HG03135 (cell line): ENCODE measurements at regions not wholly inside any gene's neighbourhood (a gene's known extent, or its start where the extent isn't known, plus 50 kb on each side); places are given as distances from the start of the nearest gene placed in this dataset.
"Not testable (repeated sequence)": the region's sequence is repeated elsewhere in the genome, so short reads cannot be mapped to it uniquely, and the experiment has no call there.

Experiments used
- ATAC-seq: cut with Tn5 transposase; IDR thresholded peaks from one replicate; pipeline ENCODE4 v1.9.1; 2021; ENCODE audit warnings: mild to moderate bottlenecking, moderate library complexity; ENCODE audit not compliant: unreplicated experiment

DNA sequence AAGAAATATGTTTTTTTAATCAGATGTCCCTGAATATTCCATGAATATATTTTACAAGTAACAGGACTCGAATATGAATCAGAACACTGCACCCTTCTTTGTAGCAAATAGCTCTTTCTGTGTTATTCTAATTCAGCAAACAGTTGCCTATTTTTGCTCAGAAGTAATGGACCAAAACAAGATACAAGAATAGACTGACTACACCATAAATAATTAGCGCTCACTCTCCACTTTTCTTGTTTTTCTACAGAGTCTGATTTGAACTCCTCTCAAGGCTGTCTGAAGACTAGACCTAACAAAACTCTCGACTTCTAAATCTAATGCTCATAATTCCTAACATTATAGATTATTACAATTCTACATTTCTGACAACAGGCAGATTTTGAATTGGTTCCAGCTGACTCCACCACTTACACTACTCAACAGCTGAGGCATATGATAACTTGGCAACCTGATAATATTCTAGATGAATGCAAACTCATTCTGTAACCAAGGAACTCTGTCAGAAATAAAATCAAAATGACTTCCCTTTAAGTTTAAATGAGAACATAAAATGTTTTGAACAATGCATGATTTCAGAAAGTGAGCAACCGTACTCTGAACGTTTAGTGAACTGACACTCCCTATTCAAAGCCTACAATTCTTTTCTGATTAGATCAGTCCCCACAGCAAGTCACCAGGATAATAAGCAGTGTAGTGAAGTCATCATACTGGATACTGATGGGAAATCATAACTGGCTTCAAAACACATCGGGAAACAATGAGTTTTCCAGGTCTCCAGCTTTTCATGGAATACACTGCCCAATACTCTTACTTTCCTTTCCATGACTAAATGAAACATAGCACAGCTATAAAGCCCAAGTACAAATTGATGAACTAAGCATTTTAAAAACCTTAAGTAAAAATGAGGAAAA lies 114.2 kb upstream of the BEND6 start:
- ATAC-seq = no peak

DNA sequence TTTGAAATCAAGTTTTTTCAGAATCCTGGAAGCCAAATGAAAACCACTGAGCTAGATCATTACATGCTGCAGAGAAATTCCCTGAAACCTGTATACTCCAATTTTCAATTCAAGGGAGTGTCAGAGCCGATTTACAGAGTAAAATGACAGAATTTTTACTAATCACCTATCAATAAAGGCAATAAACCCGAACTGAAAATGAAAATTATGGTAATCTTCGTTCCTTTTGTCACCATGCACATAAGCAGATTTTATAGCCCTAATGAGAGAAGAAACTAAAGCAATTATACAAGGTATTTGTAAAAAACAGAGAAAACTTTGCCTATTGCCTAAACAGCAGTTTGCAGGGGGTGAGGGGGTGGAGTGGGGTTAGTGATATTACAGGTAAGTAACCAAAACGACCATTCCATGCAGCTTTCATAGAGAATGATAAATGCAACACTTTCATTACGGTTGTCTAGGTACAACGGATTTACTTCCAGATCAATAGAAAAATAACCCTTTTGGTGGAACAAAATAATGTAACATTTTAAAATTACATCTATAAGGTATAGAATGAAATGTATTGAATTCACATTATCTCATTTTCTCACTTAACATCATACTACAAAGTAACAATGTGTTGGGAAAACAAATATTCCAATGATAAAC lies 115.2 kb upstream of the BEND6 start:
- ATAC-seq = no peak

- no peak for ATAC-seq
These were observed 115.9 kb upstream of the BEND6 start for GRCh38 chr6:56838965-56839364.

- no peak for ATAC-seq
These were observed 116.8 kb upstream of the BEND6 start for GRCh38 chr6:56838016-56838555.

GRCh38 chr6:56837322-56837894 lies 117.5 kb upstream of the BEND6 start:
- no peak for ATAC-seq

DNA sequence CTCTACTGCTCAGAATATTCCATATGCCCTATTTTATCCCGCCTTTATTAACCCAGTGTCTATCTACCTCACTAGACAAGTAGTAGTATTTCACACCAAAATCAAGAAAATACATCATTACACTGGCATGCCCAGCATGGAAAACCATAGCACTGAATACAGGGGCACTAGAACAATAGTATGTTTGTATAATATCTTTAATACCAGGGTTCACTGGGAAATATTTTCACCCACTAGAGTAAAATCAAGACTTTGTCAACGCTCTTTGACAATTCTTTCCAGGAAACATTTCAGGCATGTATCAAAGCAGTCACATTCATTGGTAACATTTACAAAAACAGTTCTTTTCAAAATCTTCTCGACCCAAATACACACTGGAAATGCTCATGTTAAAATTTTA lies 119.3 kb upstream of the BEND6 start:
- no peak for ATAC-seq

DNA sequence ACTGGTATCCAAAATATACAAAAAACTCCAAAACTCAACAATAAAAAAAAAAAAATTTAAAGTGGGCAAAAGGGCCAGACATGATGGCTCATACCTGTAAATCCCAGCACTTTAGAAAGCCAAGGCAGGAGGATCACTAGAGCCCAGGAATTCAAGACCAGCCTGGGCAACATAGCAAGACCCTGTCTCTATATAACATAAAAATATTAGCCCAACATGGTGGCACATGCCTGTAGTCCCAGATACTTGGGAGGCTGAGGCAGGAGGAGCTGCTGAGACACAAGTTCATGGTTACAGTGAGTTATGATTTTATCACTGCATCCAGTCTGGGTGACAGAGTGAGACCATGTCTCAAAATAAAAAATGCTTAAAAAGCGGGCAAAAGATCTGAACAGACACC lies 121.0 kb upstream of the BEND6 start:
- no peak for ATAC-seq

GRCh38 chr6:56833127-56833791 lies 121.6 kb upstream of the BEND6 start:
- no peak for ATAC-seq

DNA sequence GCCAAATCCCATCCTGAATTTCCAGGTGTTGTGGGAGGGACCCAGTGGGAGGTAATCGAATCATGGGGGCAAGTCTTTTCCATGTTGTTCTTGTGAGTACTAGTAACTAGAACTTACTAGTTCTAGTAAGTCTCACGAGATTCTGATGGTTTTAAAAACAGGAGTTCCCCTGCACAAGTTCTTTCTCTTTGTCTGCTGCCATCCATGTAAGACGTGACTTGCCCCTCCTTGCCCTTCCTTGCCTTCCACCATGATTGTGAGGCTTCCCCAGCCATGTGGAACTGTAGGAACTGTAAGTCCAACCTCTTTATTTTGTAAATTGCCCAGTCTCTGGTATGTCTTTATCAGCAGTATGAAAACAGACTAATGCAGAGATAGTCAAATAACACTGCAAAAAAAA lies 122.7 kb upstream of the BEND6 start:
- ATAC-seq = no peak

DNA sequence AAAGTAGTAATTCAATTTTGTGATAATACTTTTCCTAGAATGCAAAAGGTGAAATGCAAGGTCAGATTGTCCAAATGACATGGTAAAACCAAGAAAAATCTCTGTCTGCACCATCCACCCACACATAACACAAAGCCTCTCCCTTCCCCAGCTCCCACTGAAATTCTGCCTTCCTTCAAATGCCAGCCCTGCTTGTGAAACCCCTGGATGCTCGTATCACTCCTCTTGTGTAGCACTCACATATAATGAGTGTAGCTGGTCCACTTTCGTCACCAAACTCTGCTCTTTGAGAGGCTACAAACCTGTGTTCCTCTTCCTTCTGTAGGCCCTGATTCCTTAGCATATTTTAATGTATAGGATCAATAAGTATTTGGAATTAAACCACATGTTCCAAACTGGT lies 123.6 kb upstream of the BEND6 start:
- ATAC-seq = no peak

DNA sequence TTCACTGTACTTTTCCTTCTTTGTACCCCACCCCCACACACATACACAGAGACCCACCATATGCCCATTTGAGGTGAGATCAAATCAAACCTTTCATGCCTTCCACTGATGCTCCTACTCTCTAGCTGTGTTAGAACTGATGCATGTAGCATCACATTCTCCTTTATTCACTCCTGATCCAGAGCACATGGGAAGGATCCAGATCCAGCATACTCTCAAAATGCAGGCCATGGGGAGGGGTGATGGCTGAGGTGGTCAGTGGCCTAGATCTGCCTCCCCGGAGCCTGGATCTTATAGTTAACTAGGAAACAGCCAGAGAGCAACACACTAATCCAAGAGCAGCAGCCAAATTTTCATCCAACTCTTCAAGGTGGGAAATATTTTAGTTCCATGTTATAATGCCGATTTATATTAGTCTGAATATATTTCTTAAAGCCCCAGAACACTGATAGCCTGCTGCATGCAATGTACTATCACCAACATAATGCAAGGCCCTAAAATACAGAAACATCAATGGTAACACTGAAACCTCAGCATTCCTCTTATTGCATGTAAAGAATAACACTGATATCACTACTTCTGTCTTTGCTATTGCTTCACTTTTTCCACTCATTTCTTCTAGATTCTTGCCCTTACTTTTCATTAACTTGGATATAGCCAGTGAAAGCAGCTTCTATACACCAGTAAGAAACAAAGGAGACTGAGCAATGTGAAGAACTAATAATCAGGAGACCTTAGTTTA lies 126.8 kb upstream of the BEND6 start:
- no peak for ATAC-seq

- ATAC-seq = not testable (repeated sequence)
These were observed 130.5 kb upstream of the BEND6 start for GRCh38 chr6:56824431-56824830.

DNA sequence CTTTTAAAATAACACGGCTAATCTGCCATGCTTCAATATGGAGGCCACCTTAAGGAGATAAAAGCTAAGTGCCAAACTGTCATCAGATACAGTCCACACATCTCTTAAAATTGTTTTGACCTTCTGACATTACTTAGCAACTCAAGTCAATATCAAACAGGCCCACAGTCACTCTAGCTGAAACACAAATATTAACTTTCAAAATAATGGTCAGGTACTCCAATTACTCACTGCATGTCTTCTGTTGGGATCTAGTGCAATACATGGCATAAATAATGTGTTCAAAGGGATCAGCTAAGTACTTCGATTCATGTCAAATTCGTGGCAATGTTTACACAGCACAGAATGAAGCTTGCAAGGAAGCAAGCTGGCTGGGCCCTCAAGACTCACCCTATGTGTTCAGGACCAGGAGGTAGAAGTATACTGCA lies 133.9 kb upstream of the BEND6 start:
- no peak for ATAC-seq

GRCh38 chr6:56820060-56820459 lies 134.8 kb upstream of the BEND6 start:
- no peak for ATAC-seq

DNA sequence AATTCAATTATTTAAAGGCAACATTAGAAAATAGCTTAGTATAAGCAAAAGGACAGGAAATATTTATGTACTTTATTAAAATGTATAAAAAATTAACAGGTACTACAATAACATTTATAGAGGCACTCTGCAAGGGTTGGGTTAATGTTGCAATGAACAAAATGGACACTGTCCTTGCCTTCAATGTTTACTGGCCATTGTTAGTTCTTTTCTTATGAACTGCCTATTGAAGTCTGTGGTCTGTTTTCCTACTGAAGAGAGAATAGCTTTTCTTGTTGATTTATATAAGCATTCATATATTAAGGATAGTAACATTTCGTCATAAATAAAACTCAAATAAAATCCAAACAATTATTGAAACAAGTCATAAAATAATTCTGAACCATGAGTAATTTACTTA lies 135.3 kb upstream of the BEND6 start:
- ATAC-seq = no peak

DNA sequence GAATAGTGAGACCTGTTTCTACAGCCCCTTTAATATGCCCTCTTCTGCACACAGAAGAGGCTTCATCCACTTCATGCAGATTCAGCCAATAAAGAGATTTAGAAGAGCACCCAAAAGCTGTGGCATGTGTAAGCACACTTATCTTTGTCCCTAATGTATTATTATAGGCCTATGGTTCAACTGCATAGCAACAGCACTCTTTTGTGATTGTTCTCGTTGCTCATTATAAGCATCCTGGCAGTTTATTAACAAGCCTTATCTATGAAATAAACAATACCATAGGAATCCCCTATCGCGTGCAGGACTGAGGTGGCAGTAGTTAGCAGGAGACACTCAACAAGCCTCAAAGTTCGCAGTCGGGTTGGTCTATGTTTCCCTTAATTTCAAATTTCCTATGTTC lies 138.5 kb upstream of the BEND6 start:
- no peak for ATAC-seq

DNA sequence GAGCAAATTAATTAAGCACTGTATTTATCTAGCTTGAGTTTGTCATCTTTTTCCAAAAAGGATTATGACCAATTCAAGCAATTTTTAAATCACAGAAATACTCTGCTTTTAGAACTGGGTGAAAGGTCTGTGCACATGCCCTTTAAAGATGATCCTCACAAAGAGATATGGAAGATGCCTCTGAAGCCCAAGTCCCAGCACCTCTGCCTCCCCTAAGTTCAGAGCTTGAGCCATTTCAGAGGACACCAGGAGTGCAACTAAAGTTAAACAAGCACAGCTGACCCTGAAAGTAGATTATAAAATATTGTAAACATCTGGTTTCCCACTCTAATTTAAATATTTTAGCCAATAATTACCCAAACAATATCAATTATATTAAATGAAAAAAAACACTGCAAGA lies 139.5 kb upstream of the BEND6 start:
- no peak for ATAC-seq

DNA sequence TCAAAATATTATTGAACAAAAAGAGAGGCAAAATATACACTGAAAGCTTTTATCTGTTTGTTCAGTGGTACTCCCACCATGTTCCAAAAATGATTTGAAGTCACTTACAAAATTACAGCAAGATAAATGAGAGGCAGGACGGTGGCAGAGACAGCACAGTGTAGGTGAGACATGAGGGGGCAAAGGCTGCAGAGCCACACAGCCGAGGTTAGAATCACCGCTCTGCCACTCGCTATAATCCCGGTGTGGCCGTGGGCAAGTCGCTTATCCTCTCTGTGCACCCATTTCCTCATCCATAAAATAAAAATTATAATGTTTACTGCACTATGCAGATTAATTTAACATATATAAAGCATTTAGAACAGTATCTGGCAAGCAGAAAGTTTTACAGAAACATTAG lies 140.1 kb upstream of the BEND6 start:
- ATAC-seq = no peak

DNA sequence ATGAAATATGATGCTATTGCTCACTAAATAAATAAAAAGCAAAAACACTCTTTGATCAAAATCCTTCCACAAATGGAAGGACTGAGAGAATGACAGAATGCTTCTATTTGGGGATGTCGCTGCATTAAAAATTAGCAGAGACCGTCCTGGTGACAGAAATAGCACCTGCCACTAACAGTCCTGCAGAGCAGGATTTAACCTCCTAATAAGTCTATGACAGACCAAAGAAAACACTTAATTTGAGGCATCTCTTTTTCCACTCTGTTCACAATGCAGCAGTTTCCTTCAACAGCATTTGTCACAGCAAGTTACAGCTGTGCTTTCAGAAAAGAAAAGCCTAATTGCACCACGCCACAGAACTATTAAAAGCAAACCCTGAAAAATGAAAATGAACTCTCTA lies 140.6 kb upstream of the BEND6 start:
- ATAC-seq = no peak

DNA sequence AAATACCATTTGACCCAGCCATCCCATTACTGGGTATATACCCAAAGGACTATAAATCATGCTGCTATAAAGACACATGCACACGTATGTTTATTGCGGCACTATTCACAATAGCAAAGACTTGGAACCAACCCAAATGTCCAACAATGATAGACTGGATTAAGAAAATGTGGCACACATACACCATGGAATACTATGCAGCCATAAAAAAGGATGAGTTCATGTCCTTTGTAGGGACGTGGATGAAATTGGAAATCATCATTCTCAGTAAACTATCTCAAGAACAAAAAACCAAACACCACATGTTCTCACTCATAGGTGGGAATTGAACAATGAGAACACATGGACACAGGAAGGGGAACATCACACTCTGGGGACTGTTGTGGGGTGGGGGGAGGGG lies 142.1 kb upstream of the BEND6 start:
- not testable (repeated sequence) for ATAC-seq
